SK-N-DZ (cell line): ENCODE measurements at regions not wholly inside any gene's neighbourhood (a gene's known extent, or its start where the extent isn't known, plus 50 kb on each side); places are given as distances from the start of the nearest gene placed in this dataset.
"Not testable (repeated sequence)": the region's sequence is repeated elsewhere in the genome, so short reads cannot be mapped to it uniquely, and the experiment has no call there.

Experiments used
- DNase-seq: peaks from one replicate; pipeline ENCODE4 v3.0.0-alpha.2; 2015; ENCODE audit warnings: low spot score

DNA sequence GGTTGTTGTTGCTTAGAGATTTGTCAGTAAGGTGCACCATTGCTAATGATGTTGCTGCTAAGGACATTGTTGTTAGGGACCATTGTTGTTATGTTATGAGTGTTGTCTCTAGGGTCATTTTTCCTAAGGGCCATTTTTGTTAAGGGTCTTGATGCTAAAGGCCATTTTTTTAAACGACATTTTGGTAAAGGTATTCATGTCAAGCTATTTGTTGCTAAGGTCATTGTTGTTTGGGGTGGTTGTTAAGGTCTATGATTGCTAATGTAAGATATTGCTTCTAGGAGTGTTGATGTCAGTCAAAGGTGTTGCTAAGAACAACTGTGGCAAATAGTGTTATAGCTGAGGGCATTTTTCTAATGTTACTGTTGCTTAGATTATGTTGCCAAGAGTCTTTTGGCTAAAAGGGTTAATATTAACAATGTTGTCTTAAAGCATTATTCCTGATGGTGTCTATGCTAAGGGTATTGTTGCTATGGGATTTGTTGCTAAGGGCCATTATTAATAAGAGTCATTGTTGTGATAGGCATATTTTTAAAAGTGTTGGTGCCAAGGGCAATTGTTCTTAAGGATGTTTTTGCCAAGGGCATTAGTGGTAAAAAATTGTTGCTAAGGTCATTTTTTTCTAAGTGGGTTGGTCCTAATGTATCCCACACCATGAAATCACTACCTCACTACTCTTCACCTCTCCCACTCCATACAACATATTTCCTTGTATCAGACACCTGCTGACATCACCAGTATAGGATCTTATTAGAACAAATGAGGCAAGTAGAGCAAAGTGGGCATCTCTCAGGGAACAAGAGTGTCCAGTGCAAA is 56.2 kb downstream of the SPATA31A6 start:
- not testable (repeated sequence) for DNase-seq

GRCh38 chr9:42240261-42240579 is 56.8 kb downstream of the SPATA31A6 start:
- DNase-seq = not testable (repeated sequence)

GRCh38 chr9:42243211-42243610 is 59.8 kb downstream of the SPATA31A6 start:
- DNase-seq = not testable (repeated sequence)

GRCh38 chr9:42243822-42244221 is 60.4 kb downstream of the SPATA31A6 start:
- not testable (repeated sequence) for DNase-seq

DNA sequence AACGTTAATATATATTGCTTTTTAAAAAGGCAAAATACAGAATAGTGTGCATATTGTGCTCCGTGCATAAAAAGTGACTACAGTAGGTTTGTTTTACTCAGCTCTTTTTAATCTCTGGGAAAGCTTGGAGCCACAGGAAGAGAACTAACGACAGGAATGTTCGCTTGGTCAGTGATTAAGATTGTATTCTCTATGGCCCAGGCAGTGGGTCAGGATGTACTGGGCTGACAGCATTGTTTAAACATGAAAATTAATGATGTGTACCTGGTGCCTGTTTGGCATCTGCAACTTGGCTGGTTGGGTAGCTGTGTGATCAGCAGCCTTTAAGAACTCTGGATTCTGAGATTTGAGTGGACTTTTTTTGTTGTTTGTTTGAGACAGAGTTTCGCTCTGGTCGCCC is 85.3 kb downstream of the SPATA31A6 start:
- not testable (repeated sequence) for DNase-seq

- not testable (repeated sequence) for DNase-seq
Observed at GRCh38 chr9:42269171-42269570, 85.7 kb downstream of the SPATA31A6 start.

DNA sequence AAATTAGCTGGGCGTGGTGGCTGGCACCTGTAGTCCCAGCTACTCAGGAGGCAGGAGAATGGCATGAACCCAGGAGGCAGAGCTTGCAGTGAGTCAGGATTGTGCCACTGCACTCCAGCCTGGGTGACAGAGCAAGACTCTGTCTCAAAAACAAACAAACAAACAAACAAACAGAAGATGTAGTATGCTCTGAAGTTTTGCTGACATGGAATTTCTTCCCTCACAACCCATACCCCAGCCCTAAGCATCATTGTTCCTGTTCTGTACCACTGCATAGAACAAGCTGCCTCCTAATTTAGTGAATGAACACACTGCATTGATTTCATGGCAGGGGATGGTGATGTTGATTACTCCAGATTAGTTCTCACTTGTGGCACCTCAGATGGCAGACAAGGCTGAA is 89.7 kb downstream of the SPATA31A6 start:
- DNase-seq = not testable (repeated sequence)

DNA sequence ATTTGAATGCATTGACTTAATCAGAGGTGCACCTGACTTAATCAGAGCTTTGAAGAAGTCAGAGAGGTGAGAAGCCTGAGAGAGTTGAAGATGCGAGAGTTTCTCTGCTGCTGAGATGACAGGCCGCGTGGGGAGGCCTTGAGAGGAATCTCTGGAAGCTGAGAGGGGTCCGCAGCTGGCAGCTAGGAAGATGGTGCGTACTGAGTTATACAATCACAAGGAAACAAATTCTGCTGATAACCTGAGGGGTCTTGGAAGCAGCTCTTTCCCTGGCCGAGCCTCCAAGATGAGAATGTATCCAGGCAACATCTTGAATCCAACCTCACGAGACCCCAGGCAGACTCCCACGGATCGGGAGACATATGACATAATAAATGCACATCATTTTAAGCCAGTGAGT is 91.7 kb downstream of the SPATA31A6 start:
- no peak for DNase-seq

- DNase-seq = not testable (repeated sequence)
Observed at GRCh38 chr9:42282531-42283178, 99.2 kb downstream of the SPATA31A6 start.

DNA sequence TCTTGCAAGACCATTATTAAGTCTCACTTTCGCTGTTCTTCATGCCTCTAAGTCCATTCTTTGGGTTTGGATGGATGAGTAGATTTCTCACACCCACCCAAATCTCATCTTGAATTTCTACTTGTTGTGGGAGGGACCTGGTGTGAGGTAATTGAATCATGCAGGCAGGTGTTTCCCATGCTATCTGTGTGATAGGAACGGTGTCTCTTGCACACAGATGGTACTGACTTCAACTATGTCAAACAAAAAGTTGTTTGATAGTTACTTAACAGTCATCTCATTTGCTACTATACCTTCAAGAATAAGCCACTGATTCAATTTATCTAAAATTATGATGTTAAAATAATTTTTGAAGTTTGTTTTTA is 99.7 kb downstream of the SPATA31A6 start:
- not testable (repeated sequence) for DNase-seq

- not testable (repeated sequence) for DNase-seq
Observed at GRCh38 chr9:42286145-42286845, 102.8 kb downstream of the SPATA31A6 start.

GRCh38 chr9:42288002-42288864 is 104.8 kb downstream of the SPATA31A6 start:
- not testable (repeated sequence) for DNase-seq

- not testable (repeated sequence) for DNase-seq
Observed at GRCh38 chr9:42288865-42289229, 105.4 kb downstream of the SPATA31A6 start.

DNA sequence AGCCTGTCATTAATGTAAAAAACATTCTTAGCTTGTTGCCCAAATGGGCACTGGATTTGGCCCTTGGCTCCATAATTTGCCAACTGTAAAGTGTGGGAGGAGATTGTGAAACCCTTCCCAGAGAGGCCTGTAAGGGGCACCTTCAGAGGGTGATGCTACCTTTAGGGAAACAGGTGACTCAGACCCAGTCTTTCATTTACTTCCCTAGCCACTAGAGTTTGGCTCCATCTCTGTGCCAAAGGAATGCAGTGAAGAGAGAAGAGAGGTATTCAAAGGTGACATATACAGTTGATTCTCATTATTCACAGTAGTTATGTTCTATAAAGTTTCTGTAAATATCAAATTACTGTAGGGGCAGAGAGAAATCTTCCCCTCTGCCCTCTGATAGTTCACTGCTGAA is 116.7 kb downstream of the SPATA31A6 start:
- not testable (repeated sequence) for DNase-seq

GRCh38 chr9:42306625-42307024 is 123.2 kb downstream of the SPATA31A6 start:
- DNase-seq = not testable (repeated sequence)

DNA sequence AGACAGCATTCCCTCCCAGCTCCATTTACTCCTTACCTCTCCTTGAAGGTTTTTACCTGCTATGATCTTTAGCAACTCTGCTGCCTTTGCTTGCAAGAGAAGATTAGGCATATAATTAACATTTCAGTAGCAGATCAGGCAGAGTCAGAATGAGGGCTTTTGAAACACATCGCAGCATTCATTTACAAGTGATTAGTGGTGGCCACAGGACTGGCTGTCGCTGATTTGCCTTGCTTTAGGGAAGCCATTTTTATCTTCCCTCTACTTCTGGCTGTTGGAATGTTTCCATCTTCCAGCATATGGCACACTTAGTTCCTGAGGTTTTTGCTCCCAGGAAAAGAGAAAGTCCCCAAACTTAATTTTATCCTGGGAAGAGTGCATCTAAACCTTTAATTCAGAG is 124.0 kb downstream of the SPATA31A6 start:
- DNase-seq = not testable (repeated sequence)

DNA sequence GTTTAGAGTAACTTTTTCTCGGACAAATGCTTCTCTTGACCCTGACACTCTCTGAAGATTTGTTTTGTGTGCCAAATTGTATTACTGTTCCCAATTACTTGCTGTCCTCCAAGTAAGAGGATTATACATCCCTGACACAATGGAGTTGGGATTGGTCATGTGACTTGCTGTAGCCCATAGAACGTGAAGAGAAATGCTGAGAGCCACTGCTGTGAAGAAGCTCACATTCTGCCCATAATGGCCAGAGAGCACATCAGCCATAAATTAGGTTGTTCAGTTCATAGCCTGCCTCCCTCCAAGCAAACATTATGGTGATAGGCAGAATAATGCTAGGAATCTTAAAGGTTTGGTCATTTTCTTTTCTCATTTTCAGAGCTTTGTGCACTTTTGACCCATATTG is 127.5 kb downstream of the SPATA31A6 start:
- DNase-seq = not testable (repeated sequence)

DNA sequence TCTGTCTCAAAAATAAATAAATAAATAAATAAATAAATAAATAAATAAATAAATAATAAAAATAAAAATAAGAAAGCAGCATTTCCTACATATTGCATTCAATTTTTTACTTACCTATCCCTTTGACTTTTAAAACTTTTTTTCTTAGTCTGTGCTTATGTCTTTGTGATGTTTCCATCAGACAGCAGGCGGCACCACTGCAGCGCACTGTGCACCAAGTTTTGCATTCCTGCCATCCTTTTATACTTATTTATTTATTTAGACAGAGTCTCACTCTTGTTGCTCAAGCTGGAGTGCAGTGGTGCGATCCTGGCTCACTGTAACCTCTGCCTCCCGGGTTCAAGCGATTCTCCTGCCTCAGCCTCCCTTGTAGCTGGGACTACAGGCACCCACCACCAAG is 132.6 kb downstream of the SPATA31A6 start:
- not testable (repeated sequence) for DNase-seq

GRCh38 chr9:42317677-42318076 is 134.2 kb downstream of the SPATA31A6 start:
- DNase-seq = not testable (repeated sequence)

GRCh38 chr9:42323084-42323809 is 139.8 kb downstream of the SPATA31A6 start:
- DNase-seq = not testable (repeated sequence)

DNA sequence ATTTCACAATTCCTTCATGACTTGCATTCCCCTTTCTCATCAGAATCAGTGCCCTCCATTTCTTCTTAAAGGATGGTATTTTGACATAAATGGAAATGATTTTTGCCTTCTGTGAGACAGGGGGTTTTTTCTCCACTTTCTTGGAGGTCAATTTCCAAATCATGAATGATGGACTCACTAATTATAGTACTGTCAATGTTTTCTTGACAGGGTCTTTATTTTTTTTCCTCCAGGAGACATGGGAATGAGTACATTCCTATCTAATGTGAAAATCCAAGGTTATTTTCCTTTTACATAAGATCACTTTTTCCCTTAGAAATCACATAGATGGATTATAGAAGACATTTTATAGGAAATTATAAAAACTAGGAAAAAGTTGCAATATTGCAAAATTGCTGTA is 141.7 kb downstream of the SPATA31A6 start:
- not testable (repeated sequence) for DNase-seq
